Neural cell (in vitro differentiated cells): ENCODE measurements at regions not wholly inside any gene's neighbourhood (a gene's known extent, or its start where the extent isn't known, plus 50 kb on each side); places are given as distances from the start of the nearest gene placed in this dataset.

Experiments used
- EP300 ChIP-seq: fragments of 450-650 bp; conservative IDR thresholded peaks from 2 replicates; pipeline ENCODE4 v1.6.1; 2014; ENCODE audit warnings: antibody characterized with exemption, mild to moderate bottlenecking, moderate library complexity; ENCODE audit not compliant: poor library complexity, severe bottlenecking
- EZH2 ChIP-seq: fragments of 200-600, 300-800 bp; shearing (Covaris generic), sonication (generic); IDR thresholded peaks from 2 replicates; pipeline ENCODE4 v1.6.1; 2014; ENCODE audit warnings: antibody characterized with exemption, low read length, borderline replicate concordance, mild to moderate bottlenecking; ENCODE audit not compliant: insufficient read depth, poor library complexity, severe bottlenecking
- POLR2AphosphoS5 ChIP-seq: IDR thresholded peaks from 2 replicates; pipeline ENCODE4 v1.6.1; 2012
- RAD21 ChIP-seq: fragments of 450-650 bp; conservative IDR thresholded peaks from 2 replicates; pipeline ENCODE4 v1.6.1; 2014; ENCODE audit warnings: antibody characterized with exemption, mild to moderate bottlenecking, moderate library complexity
- TF ChIP-seq, protein P1 (sequence below): fragments of 450-650 bp; IDR thresholded peaks from 2 replicates; pipeline ENCODE4 v1.5.1; 2014; ENCODE audit warnings: antibody characterized with exemption, mild to moderate bottlenecking, moderate library complexity; ENCODE audit not compliant: poor library complexity, severe bottlenecking
- TF ChIP-seq, protein P2 (sequence below): IDR thresholded peaks from 2 replicates; pipeline ENCODE4 v1.6.1; 2012; ENCODE audit warnings: borderline replicate concordance

DNA sequence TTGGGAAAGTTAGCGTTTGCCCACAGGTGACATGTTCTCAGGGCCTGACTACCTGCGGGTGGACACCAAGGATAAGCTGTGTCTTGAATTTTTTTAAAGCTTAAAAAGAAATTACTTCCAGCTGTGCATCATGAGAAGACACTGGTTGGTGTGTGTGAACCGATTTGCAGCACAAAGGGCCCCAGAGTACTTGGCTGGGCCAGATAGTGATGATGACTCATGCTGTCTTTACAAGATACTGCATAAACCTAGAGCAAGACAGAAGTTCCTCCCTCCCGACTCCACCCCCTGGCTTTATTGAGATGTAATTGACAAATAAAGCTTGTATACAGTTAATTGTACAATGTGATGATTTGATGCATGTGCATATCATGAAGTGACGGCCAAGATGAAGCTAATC lies 212.8 kb downstream of the NXNL2 start:
- TF ChIP-seq, protein P1, sequence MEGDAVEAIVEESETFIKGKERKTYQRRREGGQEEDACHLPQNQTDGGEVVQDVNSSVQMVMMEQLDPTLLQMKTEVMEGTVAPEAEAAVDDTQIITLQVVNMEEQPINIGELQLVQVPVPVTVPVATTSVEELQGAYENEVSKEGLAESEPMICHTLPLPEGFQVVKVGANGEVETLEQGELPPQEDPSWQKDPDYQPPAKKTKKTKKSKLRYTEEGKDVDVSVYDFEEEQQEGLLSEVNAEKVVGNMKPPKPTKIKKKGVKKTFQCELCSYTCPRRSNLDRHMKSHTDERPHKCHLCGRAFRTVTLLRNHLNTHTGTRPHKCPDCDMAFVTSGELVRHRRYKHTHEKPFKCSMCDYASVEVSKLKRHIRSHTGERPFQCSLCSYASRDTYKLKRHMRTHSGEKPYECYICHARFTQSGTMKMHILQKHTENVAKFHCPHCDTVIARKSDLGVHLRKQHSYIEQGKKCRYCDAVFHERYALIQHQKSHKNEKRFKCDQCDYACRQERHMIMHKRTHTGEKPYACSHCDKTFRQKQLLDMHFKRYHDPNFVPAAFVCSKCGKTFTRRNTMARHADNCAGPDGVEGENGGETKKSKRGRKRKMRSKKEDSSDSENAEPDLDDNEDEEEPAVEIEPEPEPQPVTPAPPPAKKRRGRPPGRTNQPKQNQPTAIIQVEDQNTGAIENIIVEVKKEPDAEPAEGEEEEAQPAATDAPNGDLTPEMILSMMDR = no peak
- TF ChIP-seq RAD21 (no peak), EZH2 (no peak), POLR2AphosphoS5 (no peak), EP300 (no peak)
- TF ChIP-seq, protein P2, sequence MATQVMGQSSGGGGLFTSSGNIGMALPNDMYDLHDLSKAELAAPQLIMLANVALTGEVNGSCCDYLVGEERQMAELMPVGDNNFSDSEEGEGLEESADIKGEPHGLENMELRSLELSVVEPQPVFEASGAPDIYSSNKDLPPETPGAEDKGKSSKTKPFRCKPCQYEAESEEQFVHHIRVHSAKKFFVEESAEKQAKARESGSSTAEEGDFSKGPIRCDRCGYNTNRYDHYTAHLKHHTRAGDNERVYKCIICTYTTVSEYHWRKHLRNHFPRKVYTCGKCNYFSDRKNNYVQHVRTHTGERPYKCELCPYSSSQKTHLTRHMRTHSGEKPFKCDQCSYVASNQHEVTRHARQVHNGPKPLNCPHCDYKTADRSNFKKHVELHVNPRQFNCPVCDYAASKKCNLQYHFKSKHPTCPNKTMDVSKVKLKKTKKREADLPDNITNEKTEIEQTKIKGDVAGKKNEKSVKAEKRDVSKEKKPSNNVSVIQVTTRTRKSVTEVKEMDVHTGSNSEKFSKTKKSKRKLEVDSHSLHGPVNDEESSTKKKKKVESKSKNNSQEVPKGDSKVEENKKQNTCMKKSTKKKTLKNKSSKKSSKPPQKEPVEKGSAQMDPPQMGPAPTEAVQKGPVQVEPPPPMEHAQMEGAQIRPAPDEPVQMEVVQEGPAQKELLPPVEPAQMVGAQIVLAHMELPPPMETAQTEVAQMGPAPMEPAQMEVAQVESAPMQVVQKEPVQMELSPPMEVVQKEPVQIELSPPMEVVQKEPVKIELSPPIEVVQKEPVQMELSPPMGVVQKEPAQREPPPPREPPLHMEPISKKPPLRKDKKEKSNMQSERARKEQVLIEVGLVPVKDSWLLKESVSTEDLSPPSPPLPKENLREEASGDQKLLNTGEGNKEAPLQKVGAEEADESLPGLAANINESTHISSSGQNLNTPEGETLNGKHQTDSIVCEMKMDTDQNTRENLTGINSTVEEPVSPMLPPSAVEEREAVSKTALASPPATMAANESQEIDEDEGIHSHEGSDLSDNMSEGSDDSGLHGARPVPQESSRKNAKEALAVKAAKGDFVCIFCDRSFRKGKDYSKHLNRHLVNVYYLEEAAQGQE = no peak
